HCT116 (cell line): ENCODE measurements at regions not wholly inside any gene's neighbourhood (a gene's known extent, or its start where the extent isn't known, plus 50 kb on each side); places are given as distances from the start of the nearest gene placed in this dataset.

Experiments used
- CTCF ChIP-seq, 3 experiments: fragments of 200-600 bp in 1 of 3; sonication (generic) in 1 of 3; IDR thresholded peaks in 2 of 3; conservative IDR thresholded peaks in 1 of 3; 2 replicates each; pipeline ENCODE4 v1.5.1; 2012 to 2017; ENCODE audit warnings: low read depth in 2 of 3, low read length in 2 of 3, antibody characterized with exemption in 1 of 3, borderline replicate concordance in 1 of 3, control low read depth in 1 of 3, mild to moderate bottlenecking in 1 of 3, mixed read lengths in 1 of 3, mixed run types in 1 of 3, moderate library complexity in 1 of 3; ENCODE audit not compliant: insufficient read depth in 1 of 3
- EZH2 ChIP-seq: fragments of 200-600 bp; sonication (generic); IDR thresholded peaks from 2 replicates; pipeline ENCODE4 v1.6.1; 2017; ENCODE audit warnings: antibody characterized with exemption, mixed run types
- EZH2phosphoT487 ChIP-seq: fragments of 200-600 bp; IDR thresholded peaks from 2 replicates; pipeline ENCODE4 v1.6.1; 2018; ENCODE audit warnings: antibody characterized with exemption, borderline replicate concordance
- SP1 ChIP-seq: IDR thresholded peaks from 2 replicates; pipeline ENCODE4 v1.6.1; 2012; ENCODE audit warnings: low read depth
- ZNF274 ChIP-seq: fragments of 200-500 bp; sonication (Bioruptor generic); IDR thresholded peaks from 2 replicates; pipeline ENCODE4 v1.6.1; 2014; ENCODE audit warnings: mild to moderate bottlenecking, low read depth, low read length, inconsistent platforms

GRCh38 chr4:153075836-153076518 lies 128.3 kb upstream of the TRIM2 start:
- TF ChIP-seq EZH2phosphoT487, result no peak
- TF ChIP-seq EZH2, result no peak
- no peak for TF ChIP-seq SP1
- TF ChIP-seq ZNF274, result no peak
- no peak for TF ChIP-seq CTCF (IDR thresholded peaks at IDR 0.05 in 2 of 3, conservative IDR thresholded peaks at IDR 0.05 in 1 of 3; ENCODE audit: borderline replicate concordance in 1 of 3, insufficient read depth in 1 of 3, low read depth in 2 of 3, low read length in 2 of 3)
